ENCODE measurements at regions not wholly inside any gene's neighbourhood (a gene's known extent, or its start where the extent isn't known, plus 50 kb on each side); places are given as distances from the start of the nearest gene placed in this dataset.

DNA sequence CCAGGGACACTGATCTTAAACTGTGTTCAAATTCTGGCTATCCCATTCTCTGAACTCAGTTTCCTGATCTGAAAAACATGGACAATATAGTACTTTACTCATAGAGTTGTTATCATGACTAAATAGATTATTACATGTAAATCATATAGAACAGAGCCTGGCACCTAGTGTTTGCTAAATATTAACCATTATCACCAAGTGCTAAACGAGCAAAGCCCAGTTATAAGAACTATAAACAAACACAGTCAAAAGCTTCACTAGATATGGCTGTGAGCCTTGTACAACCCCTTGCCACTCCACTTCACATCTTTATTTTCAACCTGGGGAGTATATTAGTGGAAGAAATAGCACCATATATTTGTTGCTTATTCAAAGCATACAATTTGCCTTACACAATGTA, 338.9 kb upstream of the CADM1 start:
- TF ChIP-seq EZH2 (IDR thresholded peaks at IDR 0.05; ENCODE audit: insufficient read depth, poor library complexity, severe bottlenecking) = no peak
- TF ChIP-seq EZH2phosphoT487 (IDR thresholded peaks at IDR 0.05; ENCODE audit: insufficient read depth, low read depth) = no peak

Data from GM23248 (cell line).